Vagina (tissue), 2 donors: ENCODE measurements at regions not wholly inside any gene's neighbourhood (a gene's known extent, or its start where the extent isn't known, plus 50 kb on each side); places are given as distances from the start of the nearest gene placed in this dataset.

Experiments
- DNase-seq, 2 donors: peaks; one replicate each; pipeline ENCODE4 v3.0.0-alpha.2; 2017; ENCODE audit errors: extremely low spot score in 2 of 2
- H3K27ac ChIP-seq: fragments of 200-600 bp; sonication (generic); one replicate; pipeline ENCODE4 v1.5.1; 2019
- H3K27me3 ChIP-seq: fragments of 200-600 bp; sonication (generic); one replicate; pipeline ENCODE4 v1.5.1; 2019
- H3K36me3 ChIP-seq, 2 donors: fragments of 200-600 bp; sonication (generic); one replicate each; pipeline ENCODE4 v1.5.1; 2017 to 2019
- H3K4me1 ChIP-seq: fragments of 200-600 bp; sonication (generic); one replicate; pipeline ENCODE4 v1.5.1; 2019
- H3K4me3 ChIP-seq, 2 donors: fragments of 200-600 bp; sonication (generic); 1 replicate in 1 of 2; 2 replicates in 1 of 2; pipeline ENCODE4 v1.5.1; 2016 to 2019
- H3K9me3 ChIP-seq: fragments of 200-600 bp; sonication (generic); one replicate; pipeline ENCODE4 v1.5.1; 2019
- CTCF ChIP-seq, 3 experiments: fragments of 450-650 bp in 2 of 3; fragments of 200-600 bp in 1 of 3; sonication (generic) in 1 of 3; IDR thresholded peaks; one replicate each; pipeline ENCODE4 v1.5.1; 2017 to 2019; ENCODE audit warnings: antibody characterized with exemption in 3 of 3, mild to moderate bottlenecking in 2 of 3, moderate library complexity in 2 of 3
- POLR2A ChIP-seq, 2 donors: fragments of 450-650 bp; IDR thresholded peaks; one replicate each; pipeline ENCODE4 v1.6.1; 2017; ENCODE audit warnings: antibody characterized with exemption in 2 of 2, mild to moderate bottlenecking in 2 of 2, moderate library complexity in 2 of 2
- POLR2AphosphoS5 ChIP-seq, 2 donors: sonication (generic); formaldehyde crosslinking; IDR thresholded peaks; one replicate each; pipeline ENCODE4 v1.9.0; 2017; ENCODE audit warnings: antibody characterized with exemption in 2 of 2, mild to moderate bottlenecking in 2 of 2, low read depth in 1 of 2; ENCODE audit not compliant: insufficient read depth in 1 of 2
- intact Hi-C: fragments of 100-400 bp; cut with DNase I; formaldehyde crosslinking; loops from one replicate; pipeline ENCODE4 v1.15.1; 2023

GRCh38 chr6:156387472-156387871, 389.7 kb upstream of the ARID1B start:
- Histone ChIP-seq H3K4me1 (no peaks in the 10 kb centered on the region), H3K36me3 (no peaks in the 10 kb centered on the region), H3K9me3 (no peaks in the 10 kb centered on the region), H3K27me3 (no peaks in the 10 kb centered on the region), H3K4me3 (no peak overlapping the region), H3K27ac (no peak overlapping the region)
- TF ChIP-seq POLR2AphosphoS5 (IDR thresholded peaks at IDR 0.05; ENCODE audit: insufficient read depth in 1 of 2, low read depth in 1 of 2) (no peak), CTCF (IDR thresholded peaks at IDR 0.05) (no peak), POLR2A (IDR thresholded peaks at IDR 0.05) (no peak)
- intact Hi-C loops = no loop called here
- DNase-seq = no peak

- Histone ChIP-seq H3K27me3 (no peaks in the 10 kb centered on the region), H3K9me3 (no peaks in the 10 kb centered on the region), H3K36me3 (no peaks in the 10 kb centered on the region), H3K4me1 (no peaks in the 10 kb centered on the region), H3K27ac (no peak overlapping the region), H3K4me3 (no peak overlapping the region)
- no peak for TF ChIP-seq POLR2AphosphoS5 (IDR thresholded peaks at IDR 0.05; ENCODE audit: insufficient read depth in 1 of 2, low read depth in 1 of 2)
- no peak for TF ChIP-seq POLR2A (IDR thresholded peaks at IDR 0.05)
- TF ChIP-seq CTCF (IDR thresholded peaks at IDR 0.05) = no peak
- no peak for DNase-seq
- intact Hi-C loops = no loop called here
Observed at GRCh38 chr6:156383059-156383458, 394.1 kb upstream of the ARID1B start.

- no peaks in the 10 kb centered on the region for H3K36me3 ChIP-seq
- H3K4me1 ChIP-seq = no peaks in the 10 kb centered on the region
- no peak overlapping the region for H3K4me3 ChIP-seq
- no peak for DNase-seq
- intact Hi-C loops = no loop called here
- no peaks in the 10 kb centered on the region for H3K27me3 ChIP-seq
- no peak for TF ChIP-seq POLR2AphosphoS5 (IDR thresholded peaks at IDR 0.05; ENCODE audit: insufficient read depth in 1 of 2, low read depth in 1 of 2)
- TF ChIP-seq POLR2A (IDR thresholded peaks at IDR 0.05) = no peak
- TF ChIP-seq CTCF (IDR thresholded peaks at IDR 0.05) = no peak
- H3K9me3 ChIP-seq = no peaks in the 10 kb centered on the region
- H3K27ac ChIP-seq = no peak overlapping the region
Observed at GRCh38 chr6:156379392-156380289, 397.5 kb upstream of the ARID1B start.

- Histone ChIP-seq H3K36me3 (no peaks in the 10 kb centered on the region), H3K4me1 (no peaks in the 10 kb centered on the region), H3K4me3 (no peak overlapping the region), H3K9me3 (no peaks in the 10 kb centered on the region), H3K27ac (no peak overlapping the region), H3K27me3 (no peaks in the 10 kb centered on the region)
- TF ChIP-seq CTCF (IDR thresholded peaks at IDR 0.05) (no peak), POLR2A (IDR thresholded peaks at IDR 0.05) (no peak), POLR2AphosphoS5 (IDR thresholded peaks at IDR 0.05; ENCODE audit: insufficient read depth in 1 of 2, low read depth in 1 of 2) (no peak)
- intact Hi-C loops = no loop called here
- DNase-seq = no peak
Observed at GRCh38 chr6:156378853-156379252, 398.3 kb upstream of the ARID1B start.

- DNase-seq = no peak
- no peak for TF ChIP-seq CTCF (IDR thresholded peaks at IDR 0.05)
- TF ChIP-seq POLR2A (IDR thresholded peaks at IDR 0.05) = no peak
- no peak for TF ChIP-seq POLR2AphosphoS5 (IDR thresholded peaks at IDR 0.05; ENCODE audit: insufficient read depth in 1 of 2, low read depth in 1 of 2)
Observed at GRCh38 chr6:156376091-156376490, 401.1 kb upstream of the ARID1B start.

More at GRCh38 chr6:156376091-156376490, 401.1 kb upstream of the ARID1B start:
- H3K36me3 ChIP-seq = no peaks in the 10 kb centered on the region
- intact Hi-C loops = no loop called here
- no peaks in the 10 kb centered on the region for H3K4me1 ChIP-seq
- H3K9me3 ChIP-seq = no peaks in the 10 kb centered on the region
- no peak overlapping the region for H3K27ac ChIP-seq
- H3K4me3 ChIP-seq = no peak overlapping the region
- H3K27me3 ChIP-seq = no peaks in the 10 kb centered on the region
